ENCODE measurements at regions not wholly inside any gene's neighbourhood (a gene's known extent, or its start where the extent isn't known, plus 50 kb on each side); places are given as distances from the start of the nearest gene placed in this dataset.

DNA sequence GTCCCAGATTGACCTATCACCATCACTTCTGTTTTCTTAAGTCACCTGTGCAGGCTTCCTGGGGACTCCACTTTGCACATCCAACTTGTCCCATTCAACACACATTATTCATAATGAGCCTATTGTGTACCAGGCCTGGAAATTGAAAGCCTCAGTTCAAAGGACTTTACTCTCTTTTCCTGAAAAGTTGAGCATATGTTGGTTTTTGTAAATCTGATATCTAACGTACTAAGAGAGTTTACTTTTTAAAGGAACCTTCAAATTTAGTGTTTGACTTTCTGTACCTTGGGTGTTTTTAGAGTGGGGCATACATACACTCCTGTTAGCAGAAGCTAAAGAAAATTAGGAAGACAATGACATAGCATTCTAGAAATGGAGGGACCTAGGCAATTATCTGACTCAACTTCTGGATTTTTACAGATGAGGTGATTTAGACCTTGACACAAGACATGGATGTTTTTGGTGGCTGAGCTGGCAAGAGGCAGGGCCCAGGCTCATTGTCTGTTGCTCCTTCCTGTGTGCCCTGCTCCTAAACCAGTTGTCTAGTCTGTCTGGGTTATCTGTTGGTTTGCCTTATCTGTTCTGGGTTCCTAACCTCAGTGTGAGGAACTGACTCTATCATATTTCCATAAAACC lies 336.5 kb downstream of the RPS6KC1 start:
- no peak overlapping the region for H3K4me3 ChIP-seq
- TF ChIP-seq, protein P1, sequence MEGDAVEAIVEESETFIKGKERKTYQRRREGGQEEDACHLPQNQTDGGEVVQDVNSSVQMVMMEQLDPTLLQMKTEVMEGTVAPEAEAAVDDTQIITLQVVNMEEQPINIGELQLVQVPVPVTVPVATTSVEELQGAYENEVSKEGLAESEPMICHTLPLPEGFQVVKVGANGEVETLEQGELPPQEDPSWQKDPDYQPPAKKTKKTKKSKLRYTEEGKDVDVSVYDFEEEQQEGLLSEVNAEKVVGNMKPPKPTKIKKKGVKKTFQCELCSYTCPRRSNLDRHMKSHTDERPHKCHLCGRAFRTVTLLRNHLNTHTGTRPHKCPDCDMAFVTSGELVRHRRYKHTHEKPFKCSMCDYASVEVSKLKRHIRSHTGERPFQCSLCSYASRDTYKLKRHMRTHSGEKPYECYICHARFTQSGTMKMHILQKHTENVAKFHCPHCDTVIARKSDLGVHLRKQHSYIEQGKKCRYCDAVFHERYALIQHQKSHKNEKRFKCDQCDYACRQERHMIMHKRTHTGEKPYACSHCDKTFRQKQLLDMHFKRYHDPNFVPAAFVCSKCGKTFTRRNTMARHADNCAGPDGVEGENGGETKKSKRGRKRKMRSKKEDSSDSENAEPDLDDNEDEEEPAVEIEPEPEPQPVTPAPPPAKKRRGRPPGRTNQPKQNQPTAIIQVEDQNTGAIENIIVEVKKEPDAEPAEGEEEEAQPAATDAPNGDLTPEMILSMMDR (IDR thresholded peaks at IDR 0.05), result no peak
- no peaks in the 10 kb centered on the region for H3K27me3 ChIP-seq
- DNase-seq (ENCODE audit: low spot score), result no peak
- no peaks in the 10 kb centered on the region for H3K4me1 ChIP-seq
- no peaks in the 10 kb centered on the region for H3K36me3 ChIP-seq
- no peaks in the 10 kb centered on the region for H3K9me3 ChIP-seq
- no peak overlapping the region for H3K27ac ChIP-seq

GRCh38 chr1:213388199-213388598 lies 337.2 kb downstream of the RPS6KC1 start:
- no peaks in the 10 kb centered on the region for H3K36me3 ChIP-seq
- TF ChIP-seq, protein P1 (IDR thresholded peaks at IDR 0.05), result no peak

DNA sequence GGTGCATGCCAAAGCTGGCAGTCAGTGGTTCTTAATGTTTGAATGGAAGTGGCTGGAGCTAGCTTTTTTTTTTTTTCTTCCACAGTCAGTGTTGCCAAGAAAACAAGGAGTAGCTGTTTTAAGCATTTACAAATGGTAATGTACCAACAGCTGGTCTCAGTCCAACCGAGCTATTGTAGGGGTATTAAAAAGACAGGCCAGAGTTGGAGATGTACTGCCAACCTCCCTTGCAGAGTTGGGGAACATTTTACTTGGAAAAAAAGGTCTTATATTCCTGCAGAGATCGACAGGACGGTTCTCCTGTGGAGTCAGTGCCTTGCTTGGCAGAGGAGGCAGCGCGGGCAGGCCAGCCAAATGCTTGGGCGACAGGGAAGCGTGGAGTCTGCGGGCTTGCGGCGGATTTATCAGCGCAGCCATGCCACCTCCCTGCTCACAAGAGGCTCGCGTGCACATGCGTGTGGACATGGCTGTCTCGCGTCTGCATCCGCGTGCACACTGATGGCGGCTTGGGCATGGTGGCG lies 338.1 kb downstream of the RPS6KC1 start:
- Histone ChIP-seq H3K27me3 (no peaks in the 10 kb centered on the region), H3K4me1 (no peaks in the 10 kb centered on the region), H3K27ac (no peak overlapping the region), H3K36me3 (no peaks in the 10 kb centered on the region), H3K9me3 (no peaks in the 10 kb centered on the region), H3K4me3 (no peak overlapping the region)
- DNase-seq (ENCODE audit: low spot score), result no peak
- TF ChIP-seq, protein P1 (IDR thresholded peaks at IDR 0.05), result no peak

More at GRCh38 chr1:213388199-213388598, 337.2 kb downstream of the RPS6KC1 start:
- Histone ChIP-seq H3K4me3 (no peak overlapping the region), H3K9me3 (no peaks in the 10 kb centered on the region), H3K27ac (no peak overlapping the region), H3K27me3 (no peaks in the 10 kb centered on the region), H3K4me1 (no peaks in the 10 kb centered on the region)
- DNase-seq (ENCODE audit: low spot score), result no peak

- no peaks in the 10 kb centered on the region for H3K9me3 ChIP-seq
- TF ChIP-seq, protein P1 (IDR thresholded peaks at IDR 0.05), result no peak
- no peaks in the 10 kb centered on the region for H3K36me3 ChIP-seq
- H3K27me3 ChIP-seq, result no peaks in the 10 kb centered on the region
- H3K4me1 ChIP-seq, result no peaks in the 10 kb centered on the region
- no peak overlapping the region for H3K4me3 ChIP-seq
- H3K27ac ChIP-seq, result no peak overlapping the region
- DNase-seq (ENCODE audit: low spot score), result no peak
Observed at GRCh38 chr1:213391445-213391844, 340.4 kb downstream of the RPS6KC1 start.

GRCh38 chr1:213393860-213394259 lies 342.8 kb downstream of the RPS6KC1 start:
- Histone ChIP-seq H3K4me3 (no peak overlapping the region), H3K4me1 (no peaks in the 10 kb centered on the region), H3K9me3 (no peaks in the 10 kb centered on the region), H3K27ac (no peak overlapping the region), H3K36me3 (no peaks in the 10 kb centered on the region), H3K27me3 (no peaks in the 10 kb centered on the region)
- no peak for DNase-seq (ENCODE audit: low spot score)
- TF ChIP-seq, protein P1 (IDR thresholded peaks at IDR 0.05), result no peak

GRCh38 chr1:213394837-213395236 lies 343.8 kb downstream of the RPS6KC1 start:
- TF ChIP-seq, protein P1 (IDR thresholded peaks at IDR 0.05), result no peak
- Histone ChIP-seq H3K4me1 (no peaks in the 10 kb centered on the region), H3K27ac (no peak overlapping the region), H3K27me3 (no peaks in the 10 kb centered on the region), H3K36me3 (no peaks in the 10 kb centered on the region), H3K9me3 (no peaks in the 10 kb centered on the region), H3K4me3 (no peak overlapping the region)
- DNase-seq (ENCODE audit: low spot score), result no peak
